HFF-Myc (cell line): ENCODE measurements at regions not wholly inside any gene's neighbourhood (a gene's known extent, or its start where the extent isn't known, plus 50 kb on each side); places are given as distances from the start of the nearest gene placed in this dataset.

Experiments
- DNase-seq: peaks from one replicate; pipeline ENCODE4 v3.0.0-alpha.2; 2011; ENCODE audit warnings: low read depth; ENCODE audit errors: extremely low read depth
- H3K4me3 ChIP-seq: replicated peaks from 2 replicates; pipeline ENCODE4 v1.5.1; 2011; ENCODE audit warnings: low read depth, mild to moderate bottlenecking, control low read depth, low read length
- CTCF ChIP-seq: IDR thresholded peaks from 2 replicates; pipeline ENCODE4 v1.5.1; 2012; ENCODE audit warnings: mild to moderate bottlenecking, low read depth, low read length, control low read depth; ENCODE audit errors: missing control alignments

- no peak for TF ChIP-seq CTCF
- no peak for DNase-seq
- no peak overlapping the region for H3K4me3 ChIP-seq
Observed at GRCh38 chr11:91972665-91973266, 251.9 kb upstream of the FAT3 start.

- H3K4me3 ChIP-seq: no peak overlapping the region
- TF ChIP-seq CTCF: no peak
- no peak for DNase-seq
Observed at GRCh38 chr11:91970624-91971023, 254.0 kb upstream of the FAT3 start.

- no peak for TF ChIP-seq CTCF
- no peak overlapping the region for H3K4me3 ChIP-seq
- DNase-seq: no peak
Observed at GRCh38 chr11:91969486-91969885, 255.1 kb upstream of the FAT3 start.

GRCh38 chr11:91967691-91968045 is 256.9 kb upstream of the FAT3 start:
- H3K4me3 ChIP-seq: no peak overlapping the region
- DNase-seq: no peak
- no peak for TF ChIP-seq CTCF

- no peak overlapping the region for H3K4me3 ChIP-seq
- DNase-seq: no peak
- no peak for TF ChIP-seq CTCF
Observed at GRCh38 chr11:91967026-91967690, 257.5 kb upstream of the FAT3 start.

GRCh38 chr11:91966368-91966767 is 258.2 kb upstream of the FAT3 start:
- no peak for TF ChIP-seq CTCF
- no peak overlapping the region for H3K4me3 ChIP-seq
- DNase-seq: no peak

- no peak for TF ChIP-seq CTCF
- no peak overlapping the region for H3K4me3 ChIP-seq
- DNase-seq: no peak
Observed at GRCh38 chr11:91960770-91961169, 263.8 kb upstream of the FAT3 start.
